ENCODE measurements at regions not wholly inside any gene's neighbourhood (a gene's known extent, or its start where the extent isn't known, plus 50 kb on each side); places are given as distances from the start of the nearest gene placed in this dataset.

GRCh38 chr7:15033039-15033438, 130.5 kb upstream of the DGKB start:
- ChIA-PET POLR2A (no interaction called here), CTCF (no interaction called here)
- H3K9me3 ChIP-seq (ENCODE audit: control insufficient read depth, insufficient read depth, low read depth, low read length) = no peaks in the 10 kb centered on the region
- no peaks in the 10 kb centered on the region for H3K36me3 ChIP-seq (ENCODE audit: control insufficient read depth in 2 of 2, insufficient read depth in 1 of 2, low read length in 2 of 2)
- H3K27ac ChIP-seq (ENCODE audit: extremely low read depth, low read depth, low read length) = no peak overlapping the region
- no peaks in the 10 kb centered on the region for H3K4me1 ChIP-seq (ENCODE audit: control insufficient read depth, insufficient read depth, low read length)
- H3K4me3 ChIP-seq (ENCODE audit: low read depth, low read length) = no peak overlapping the region
- TF ChIP-seq ZNF175 (tag by site-specific recombination; IDR thresholded peaks at IDR 0.05) = no peak
- TF ChIP-seq OVOL3 (tag by site-specific recombination; IDR thresholded peaks at IDR 0.05) = no peak
- no peak for TF ChIP-seq YY1 (tag by site-specific recombination; IDR thresholded peaks at IDR 0.05)
- no peak for TF ChIP-seq ZNF138 (tag by site-specific recombination; IDR thresholded peaks at IDR 0.05; ENCODE audit: borderline replicate concordance)
- TF ChIP-seq KLF9 (tag by site-specific recombination; IDR thresholded peaks at IDR 0.05; ENCODE audit: low read depth) = no peak
- TF ChIP-seq ZNF133 (tag by site-specific recombination; IDR thresholded peaks at IDR 0.05) = no peak
- TF ChIP-seq ZSCAN23 (tag by site-specific recombination; IDR thresholded peaks at IDR 0.05) = no peak
- TF ChIP-seq ZBTB44 (tag by site-specific recombination; IDR thresholded peaks at IDR 0.05) = no peak
- no peak for TF ChIP-seq ZEB2 (tag by site-specific recombination; IDR thresholded peaks at IDR 0.05)
- no peak for TF ChIP-seq OSR2 (tag by site-specific recombination; IDR thresholded peaks at IDR 0.05)
- no peak for TF ChIP-seq ZNF398 (tag by site-specific recombination; IDR thresholded peaks at IDR 0.05)
- TF ChIP-seq KLF7 (tag by site-specific recombination; IDR thresholded peaks at IDR 0.05; ENCODE audit: borderline replicate concordance) = no peak
- TF ChIP-seq ZSCAN30 (tag by site-specific recombination; IDR thresholded peaks at IDR 0.05) = no peak

- ChIA-PET CTCF (interaction anchor here (0.6 kb wide), 1 partner anchor 1739 kb away, joined by 3 read pairs; no protein-coding TSS in a partner anchor), POLR2A (no interaction called here)
- H3K27ac ChIP-seq (ENCODE audit: extremely low read depth, low read depth, low read length) = no peak overlapping the region
- no peaks in the 10 kb centered on the region for H3K36me3 ChIP-seq (ENCODE audit: control insufficient read depth in 2 of 2, insufficient read depth in 1 of 2, low read length in 2 of 2)
- TF ChIP-seq ZNF548 (tag by site-specific recombination; IDR thresholded peaks at IDR 0.05) = no peak
- TF ChIP-seq ZNF580 (tag by site-specific recombination; IDR thresholded peaks at IDR 0.05) = no peak
- TF ChIP-seq ZNF521 (tag by site-specific recombination; IDR thresholded peaks at IDR 0.05) = no peak
- TF ChIP-seq ZNF398 (tag by site-specific recombination; IDR thresholded peaks at IDR 0.05) = no peak
- TF ChIP-seq ZNF433 (tag by site-specific recombination; IDR thresholded peaks at IDR 0.05; ENCODE audit: low read depth) = no peak
- no peak for TF ChIP-seq ZNF513 (tag by site-specific recombination; IDR thresholded peaks at IDR 0.05)
- no peaks in the 10 kb centered on the region for H3K9me3 ChIP-seq (ENCODE audit: control insufficient read depth, insufficient read depth, low read depth, low read length)
- H3K4me3 ChIP-seq (ENCODE audit: low read depth, low read length) = no peak overlapping the region
- no peaks in the 10 kb centered on the region for H3K4me1 ChIP-seq (ENCODE audit: control insufficient read depth, insufficient read depth, low read length)
Observed at GRCh38 chr7:15018981-15019380, 116.4 kb upstream of the DGKB start.
